NCI-H524 (cell line): ENCODE measurements at regions not wholly inside any gene's neighbourhood (a gene's known extent, or its start where the extent isn't known, plus 50 kb on each side); places are given as distances from the start of the nearest gene placed in this dataset.

ENCODE experiments used
- DNase-seq, 2 experiments: peaks; one replicate each; lab custom pipeline; 2025; lab: John Stamatoyannopoulos, UW

GRCh38 chr5:128667152-128667551, 129.1 kb upstream of the FBN2 start:
- no peak for DNase-seq

- no peak for DNase-seq
Observed at GRCh38 chr5:128667751-128668150, 129.7 kb upstream of the FBN2 start.

GRCh38 chr5:128668921-128669320, 130.9 kb upstream of the FBN2 start:
- DNase-seq: no peak

- DNase-seq: no peak
Observed at GRCh38 chr5:128669803-128670202, 131.8 kb upstream of the FBN2 start.

DNA sequence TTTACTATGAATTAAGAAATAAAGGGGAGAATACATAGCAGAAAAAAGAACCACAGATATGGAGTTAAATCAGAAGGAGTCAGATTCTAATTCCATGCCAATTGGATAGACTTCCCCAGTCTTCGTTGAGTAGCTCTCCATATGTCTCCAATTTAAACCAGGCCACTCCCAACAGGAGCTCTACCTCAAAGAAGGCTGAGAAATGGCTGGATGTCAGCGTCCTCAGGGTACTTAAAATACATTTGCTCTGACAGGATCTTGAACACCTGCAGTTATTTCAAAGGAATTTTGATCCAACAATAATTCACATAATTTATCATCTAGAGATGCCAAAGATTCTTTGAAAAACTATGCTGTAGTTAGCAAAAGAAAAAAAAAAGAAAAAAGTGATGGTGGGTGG, 133.9 kb upstream of the FBN2 start:
- DNase-seq: peak; percentile 14 to 68

DNA sequence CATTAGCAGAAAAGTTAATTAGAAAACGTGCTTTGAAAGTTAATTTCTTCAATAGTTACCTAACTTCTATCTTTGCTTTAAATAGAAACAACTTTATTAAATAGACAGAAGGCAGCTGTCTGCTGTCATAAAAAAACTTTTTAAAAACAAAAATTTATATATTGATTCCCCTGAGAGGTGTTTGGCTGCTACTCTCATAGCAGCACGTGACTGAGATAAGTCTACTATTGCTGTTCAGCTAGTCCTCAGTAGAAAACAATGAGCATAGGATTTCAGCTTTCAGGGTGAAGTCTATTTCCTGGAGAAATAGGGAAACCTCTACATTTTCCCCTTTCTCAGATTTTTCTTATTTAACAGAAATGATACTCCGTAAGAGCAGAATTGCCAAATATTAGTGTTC, 135.0 kb upstream of the FBN2 start:
- no peak for DNase-seq

DNA sequence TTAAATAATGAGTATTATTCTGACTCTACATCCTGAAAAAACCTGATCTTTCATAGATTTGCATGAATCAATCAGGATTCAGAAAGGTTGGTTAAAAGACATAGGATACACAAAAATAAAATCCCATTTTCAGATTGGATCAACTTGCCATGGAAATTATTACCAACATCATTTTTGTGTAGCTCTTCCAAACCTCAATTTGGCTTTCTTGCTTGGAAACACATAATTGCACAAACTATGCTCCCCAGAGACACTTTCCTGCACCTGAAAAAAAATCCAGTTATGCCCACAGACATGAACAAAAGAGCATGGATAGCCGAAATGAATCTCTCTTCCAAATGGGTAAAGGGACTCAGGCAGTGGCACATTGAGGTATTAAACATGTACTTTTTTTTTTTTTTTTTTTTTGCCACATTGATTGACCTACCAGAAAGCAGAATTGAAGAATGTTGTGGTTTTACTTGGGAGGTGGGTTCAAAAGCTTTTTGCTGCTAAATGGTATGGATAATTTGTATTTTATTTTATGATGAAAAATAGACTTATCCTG, 135.4 kb upstream of the FBN2 start:
- DNase-seq: no peak

DNA sequence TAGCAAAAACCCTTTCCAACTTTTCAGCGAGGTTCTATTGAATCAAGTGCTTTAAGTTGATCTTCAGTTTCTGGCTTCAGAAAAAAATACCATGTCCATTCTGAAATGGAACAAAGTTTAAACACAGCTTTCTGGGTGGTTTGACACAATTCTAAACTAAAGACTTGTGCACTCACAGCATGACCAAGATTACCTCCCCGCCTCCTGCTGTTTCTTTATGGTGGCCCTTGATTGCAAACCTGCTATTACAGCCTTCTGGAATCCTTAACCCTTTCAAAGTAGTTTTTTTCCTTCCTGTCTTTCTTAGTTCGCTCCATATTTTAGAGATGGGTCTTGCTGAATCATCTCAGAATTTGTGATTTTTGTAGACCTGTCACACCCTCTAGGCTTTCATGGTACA, 135.9 kb upstream of the FBN2 start:
- no peak for DNase-seq

GRCh38 chr5:128674837-128675446, 136.9 kb upstream of the FBN2 start:
- peak; percentile 21 to 51 for DNase-seq

GRCh38 chr5:128681096-128681495, 143.1 kb upstream of the FBN2 start:
- DNase-seq: no peak

DNA sequence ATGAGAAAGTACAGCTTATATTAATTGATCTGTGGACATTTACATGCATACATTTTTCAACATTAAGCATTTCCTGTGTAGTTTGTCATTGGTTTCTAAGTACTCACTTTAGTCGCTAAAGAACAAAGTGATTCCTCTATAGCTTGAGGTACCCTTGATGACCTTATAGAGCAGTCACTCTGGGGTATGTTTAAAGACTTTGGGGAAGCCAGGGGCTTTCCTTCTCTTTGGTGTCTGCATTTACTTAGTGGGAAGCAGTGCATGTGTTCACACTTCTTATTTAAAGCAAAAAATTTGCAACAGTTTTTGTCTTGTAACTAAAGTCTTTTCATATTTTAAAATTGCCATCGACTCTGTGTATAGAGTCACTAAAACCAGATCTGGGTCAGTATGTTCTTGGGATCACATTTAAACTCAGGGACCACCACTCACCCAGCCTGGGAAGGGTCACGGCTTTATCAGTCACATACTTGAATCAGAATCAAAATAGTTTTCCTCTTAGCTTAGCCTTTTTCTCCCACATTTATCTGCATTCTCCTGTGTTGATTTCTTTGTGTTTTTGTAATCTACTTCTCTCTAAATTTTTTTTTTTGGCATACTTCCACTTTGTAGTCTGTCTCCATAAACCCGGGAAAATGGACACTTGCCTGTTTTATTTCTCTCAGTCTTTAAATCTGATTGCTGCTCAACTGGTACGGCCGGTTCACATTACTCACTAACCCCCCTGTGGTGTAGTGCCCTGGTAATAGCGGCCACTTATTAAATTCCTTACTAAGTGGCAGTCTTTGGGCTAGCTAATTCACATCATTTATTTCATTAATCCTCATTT, 143.9 kb upstream of the FBN2 start:
- DNase-seq: no peak

GRCh38 chr5:128682669-128683068, 144.6 kb upstream of the FBN2 start:
- no peak for DNase-seq

GRCh38 chr5:128684961-128685360, 146.9 kb upstream of the FBN2 start:
- no peak for DNase-seq

DNA sequence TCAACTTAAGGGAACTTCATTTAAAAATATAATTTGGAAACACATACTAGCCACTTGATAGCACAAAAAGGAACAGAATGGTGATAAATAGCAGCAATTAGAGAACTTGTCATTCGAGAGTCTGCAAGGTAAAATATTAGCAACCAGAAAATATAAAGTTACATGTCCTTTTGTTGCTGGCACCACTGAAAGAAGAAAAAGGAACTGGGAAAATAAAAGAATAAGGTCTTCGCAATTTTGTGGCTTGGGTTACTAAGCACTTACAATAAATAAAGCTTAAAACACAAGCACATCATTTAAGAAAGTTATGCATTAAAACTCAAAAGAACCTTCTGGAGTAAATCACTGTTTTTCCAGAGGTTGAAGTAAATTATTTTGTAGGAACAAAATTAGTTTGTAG, 149.9 kb upstream of the FBN2 start:
- no peak for DNase-seq

DNA sequence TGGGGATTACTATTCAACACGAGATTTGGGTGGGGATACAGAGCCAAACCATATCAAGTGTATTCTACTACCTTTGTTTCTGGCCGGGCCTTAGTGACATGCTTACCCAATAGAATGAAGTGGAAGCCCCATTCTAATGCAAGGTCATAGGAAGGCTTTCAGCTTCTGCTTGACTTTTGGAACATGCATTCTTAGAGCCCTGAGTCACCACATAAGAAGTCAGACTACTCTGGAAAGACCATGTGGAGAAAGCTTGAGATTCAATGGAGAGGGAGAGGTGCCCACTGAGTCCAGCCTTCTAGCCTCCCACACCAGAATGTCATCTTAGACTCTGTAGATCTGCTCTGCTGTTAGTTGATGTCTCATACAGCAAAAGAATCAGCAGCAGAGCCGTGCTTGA, 155.7 kb upstream of the FBN2 start:
- no peak for DNase-seq

DNA sequence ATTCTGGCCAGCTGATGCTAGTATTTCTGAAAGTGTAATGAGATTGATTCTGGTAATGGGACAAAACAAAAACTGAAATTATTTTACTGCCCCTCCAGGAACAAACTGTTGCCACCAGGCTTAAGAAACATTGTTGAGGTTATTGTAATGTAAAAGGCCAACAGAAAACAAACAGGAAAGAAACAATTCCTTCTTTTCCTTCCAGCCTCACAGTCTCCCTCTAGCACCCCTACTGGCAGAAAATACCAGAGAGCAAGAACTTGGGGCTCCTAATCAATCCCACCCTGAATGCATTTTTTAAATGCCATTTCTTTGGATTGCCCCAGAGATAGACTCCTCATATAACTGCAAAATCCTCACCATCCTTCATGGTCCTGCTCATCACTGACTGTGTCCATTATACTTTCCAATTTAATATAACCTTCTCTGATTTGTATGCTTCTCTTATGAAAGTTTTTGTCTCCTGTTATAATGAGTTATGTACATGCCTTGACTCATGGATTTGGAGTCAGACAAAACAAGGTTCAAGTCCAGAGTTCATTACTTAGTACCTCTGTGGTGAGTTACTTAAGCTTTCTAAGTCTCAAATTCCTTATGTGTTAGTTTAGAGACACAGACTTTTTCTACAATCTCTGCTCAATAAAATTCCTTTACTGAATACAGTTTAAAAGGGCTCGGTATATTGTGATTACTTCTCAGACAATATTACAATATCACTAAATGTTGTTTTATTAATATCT, 157.9 kb upstream of the FBN2 start:
- peak in 1 of 2 experiments; percentile 2 for DNase-seq

DNA sequence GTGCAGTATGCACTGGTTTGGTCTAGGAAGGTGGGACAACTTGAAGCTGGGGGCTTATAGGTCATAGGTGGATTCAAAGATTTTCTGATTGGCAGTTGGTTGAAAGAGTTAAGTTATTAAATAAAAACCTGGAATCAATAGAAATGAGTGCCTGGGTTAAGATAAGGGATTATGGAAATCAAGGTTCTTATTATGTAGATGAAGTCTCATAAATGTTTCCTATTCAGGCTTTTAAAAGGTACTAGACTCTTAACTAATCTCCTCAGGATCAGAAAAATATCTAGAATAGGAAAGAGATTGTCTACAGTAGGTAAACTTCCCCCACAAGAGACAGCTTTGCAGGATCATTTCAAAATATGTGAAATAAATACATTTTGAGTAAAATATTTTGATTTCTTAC, 163.3 kb upstream of the FBN2 start:
- no peak for DNase-seq

GRCh38 chr5:128703322-128703721, 165.3 kb upstream of the FBN2 start:
- no peak for DNase-seq

DNA sequence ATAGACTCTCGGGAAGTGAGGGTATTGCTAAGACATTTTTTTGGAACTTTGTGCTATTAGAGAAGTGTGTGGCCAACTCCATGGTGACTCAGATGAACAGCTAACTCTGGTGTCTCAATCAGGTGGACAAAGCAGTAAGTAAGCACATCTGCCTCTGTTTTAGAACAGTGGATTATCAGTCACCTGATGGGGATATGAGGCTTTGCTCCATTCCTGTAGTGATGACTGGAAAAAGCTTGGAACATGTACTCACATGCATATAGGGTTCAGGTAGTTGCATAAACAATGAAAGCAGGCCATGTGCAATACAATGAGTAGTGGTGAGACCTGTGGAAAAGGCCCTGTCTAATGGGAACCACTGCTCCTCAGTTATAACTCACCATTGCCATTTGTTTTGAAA, 168.2 kb upstream of the FBN2 start:
- no peak for DNase-seq

- DNase-seq: no peak
Observed at GRCh38 chr5:128708841-128709240, 170.8 kb upstream of the FBN2 start.

- no peak for DNase-seq
Observed at GRCh38 chr5:128711216-128711615, 173.2 kb upstream of the FBN2 start.

- no peak for DNase-seq
Observed at GRCh38 chr5:128714551-128714950, 176.5 kb upstream of the FBN2 start.

DNA sequence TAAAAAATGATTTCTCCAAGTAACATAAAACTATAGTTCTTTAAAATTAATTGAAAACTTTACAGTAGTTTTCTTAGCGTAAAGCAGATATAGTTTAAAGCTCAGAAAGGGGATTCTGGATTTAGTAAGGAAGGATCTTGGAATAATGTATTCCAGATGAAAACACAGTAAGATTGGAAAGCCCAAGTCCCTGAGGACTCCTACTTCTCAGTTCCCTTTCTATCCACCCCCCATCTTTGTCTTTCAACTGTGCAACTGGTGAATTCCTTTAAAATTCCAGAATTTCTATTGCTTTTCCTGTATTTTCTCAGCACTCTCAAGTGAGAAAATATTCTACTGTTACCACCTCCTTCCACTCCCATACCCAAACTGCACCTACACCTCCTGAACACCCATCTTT, 184.5 kb upstream of the FBN2 start:
- no peak for DNase-seq
